HG03520 (cell line): ENCODE measurements at regions not wholly inside any gene's neighbourhood (a gene's known extent, or its start where the extent isn't known, plus 50 kb on each side); places are given as distances from the start of the nearest gene placed in this dataset.
"Not testable (repeated sequence)": the region's sequence is repeated elsewhere in the genome, so short reads cannot be mapped to it uniquely, and the experiment has no call there.

Experiments used
- ATAC-seq: cut with Tn5 transposase; IDR thresholded peaks from one replicate; pipeline ENCODE4 v1.9.1; 2021; ENCODE audit warnings: mild to moderate bottlenecking, moderate library complexity; ENCODE audit not compliant: unreplicated experiment

DNA sequence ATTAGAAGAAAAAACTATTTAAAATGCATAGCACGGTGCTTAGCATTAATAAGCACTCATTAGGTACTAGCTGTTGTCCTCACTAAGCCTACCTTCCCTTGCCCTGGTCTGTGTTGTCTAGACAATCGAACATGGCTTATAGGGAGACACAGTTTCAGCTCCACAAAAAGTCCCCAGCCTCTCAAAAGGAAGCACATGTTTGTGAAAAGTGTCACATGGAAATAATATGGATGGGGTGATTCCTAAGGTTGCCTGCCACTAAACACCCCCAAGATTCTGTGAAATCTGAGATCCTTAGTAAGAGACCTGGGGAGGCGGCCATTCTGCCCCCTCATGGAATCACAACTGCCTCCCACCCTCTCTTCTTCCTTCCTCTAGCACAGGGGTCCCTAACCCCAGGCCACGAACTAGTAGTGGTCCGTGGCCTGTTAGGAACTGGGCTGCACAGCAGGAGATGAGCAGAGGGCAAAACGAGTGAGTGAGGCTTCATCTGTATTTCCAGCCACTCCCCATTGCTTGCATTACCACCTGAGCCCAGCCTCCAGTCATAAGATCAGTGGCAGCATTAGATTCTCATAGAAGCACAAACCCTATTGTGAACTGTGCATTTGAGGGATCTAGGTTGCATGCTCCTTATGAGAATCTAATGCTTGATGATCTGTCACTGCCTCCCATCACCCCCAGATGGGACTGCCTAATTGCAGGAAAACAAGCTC, 59.6 kb upstream of the NDUFV2 start:
- no peak for ATAC-seq

DNA sequence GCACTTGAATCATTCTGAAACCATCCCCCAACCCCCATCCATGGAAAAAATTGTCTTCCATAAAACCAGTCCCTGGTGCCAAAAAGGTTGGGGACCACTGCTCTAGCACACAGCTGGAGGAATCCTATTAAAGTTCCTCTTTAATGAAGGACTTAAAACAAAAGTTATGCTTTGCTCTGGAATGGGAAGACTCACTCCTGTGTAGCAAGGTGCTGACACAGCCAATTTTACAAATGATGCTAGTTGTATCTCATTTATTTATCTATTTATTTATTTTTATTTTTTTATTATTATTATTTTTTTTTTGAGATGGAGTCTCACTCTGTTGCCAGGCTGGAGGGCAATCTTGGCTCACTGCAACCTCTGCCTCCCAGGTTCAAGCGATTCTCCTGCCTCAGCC, 58.9 kb upstream of the NDUFV2 start:
- ATAC-seq, result no peak

GRCh38 chr18:9047715-9048114, 54.8 kb upstream of the NDUFV2 start:
- ATAC-seq, result no peak

- no peak for ATAC-seq
These were observed 54.3 kb upstream of the NDUFV2 start for GRCh38 chr18:9048236-9048635.

GRCh38 chr18:9048808-9049494, 53.5 kb upstream of the NDUFV2 start:
- ATAC-seq, result no peak

GRCh38 chr18:9049495-9049809, 53.0 kb upstream of the NDUFV2 start:
- no peak for ATAC-seq

DNA sequence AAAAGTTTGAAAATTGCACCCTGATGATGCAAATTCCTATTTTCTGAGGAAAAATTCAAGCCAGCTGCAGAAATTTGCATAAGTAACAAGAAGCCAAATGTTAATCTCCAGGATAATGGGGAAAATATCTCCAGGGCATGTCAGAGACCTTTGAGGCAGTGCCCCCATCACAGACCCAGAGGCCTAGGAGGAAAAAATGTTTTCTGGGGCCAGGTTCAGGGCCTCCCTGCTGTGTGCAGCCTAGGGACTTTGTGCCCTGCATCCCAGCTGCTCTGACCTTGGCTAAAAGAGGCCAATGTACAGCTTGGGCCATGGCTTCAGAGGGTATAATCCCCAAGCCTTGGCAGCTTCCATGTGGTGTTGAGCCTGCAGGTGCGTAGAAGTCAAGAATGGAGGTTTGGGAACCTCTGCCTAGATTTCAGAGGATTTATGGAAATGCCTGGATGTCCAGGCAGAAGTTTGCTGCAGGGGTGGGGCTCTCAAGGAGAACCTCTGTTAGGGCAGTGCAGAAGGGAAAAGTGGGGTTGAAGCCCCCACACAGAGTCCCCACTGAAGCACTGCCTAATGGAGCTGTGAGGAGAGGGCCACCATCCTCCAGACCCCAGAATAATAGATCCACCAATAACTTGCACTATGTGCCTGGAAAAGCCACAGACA, 51.7 kb upstream of the NDUFV2 start:
- ATAC-seq, result not testable (repeated sequence)
